Activated naive CD8-positive, alpha-beta T cell treated with anti-CD3 and anti-CD28 coated beads, Interleukin-2, amount 50 U/mL, for 24 hours (primary cell): ENCODE measurements at regions not wholly inside any gene's neighbourhood (a gene's known extent, or its start where the extent isn't known, plus 50 kb on each side); places are given as distances from the start of the nearest gene placed in this dataset.
"Not testable (repeated sequence)": the region's sequence is repeated elsewhere in the genome, so short reads cannot be mapped to it uniquely, and the experiment has no call there.

Experiments
- ATAC-seq: fragments of 150-1000 bp; cut with Tn5 transposase; one replicate; pipeline ENCODE4 v1.10.0; 2021
- DNase-seq: peaks from one replicate; pipeline ENCODE4 v3.0.0; 2021
- H3K27ac Mint-ChIP-seq: one replicate; pipeline ENCODE4 v1.8.0; 2021; ENCODE audit warnings: mild to moderate bottlenecking, mixed read lengths
- H3K27me3 Mint-ChIP-seq: one replicate; pipeline ENCODE4 v1.8.0; 2021; ENCODE audit warnings: mixed read lengths
- H3K36me3 Mint-ChIP-seq: one replicate; pipeline ENCODE4 v1.8.0; 2021; ENCODE audit warnings: low read depth, mixed read lengths
- H3K4me1 Mint-ChIP-seq: one replicate; pipeline ENCODE4 v1.8.0; 2021; ENCODE audit warnings: mixed read lengths
- H3K4me3 Mint-ChIP-seq: one replicate; pipeline ENCODE4 v1.8.0; 2021; ENCODE audit warnings: mild to moderate bottlenecking, moderate library complexity, mixed read lengths
- H3K9me3 Mint-ChIP-seq: one replicate; pipeline ENCODE4 v1.8.0; 2021; ENCODE audit warnings: mixed read lengths

- Mint-ChIP-seq H3K36me3 (no peaks in the 10 kb centered on the region), H3K27ac (no peak overlapping the region), H3K4me3 (no peak overlapping the region), H3K9me3 (no peaks in the 10 kb centered on the region), H3K27me3 (peaks cover 8% of the 10 kb centered on the region), H3K4me1 (no peaks in the 10 kb centered on the region)
- no peak for DNase-seq
- ATAC-seq = no peak
These were observed 58.2 kb downstream of the TMEM270 start for GRCh38 chr7:73918926-73919693.

- H3K36me3 Mint-ChIP-seq = no peaks in the 10 kb centered on the region
- peaks cover 12% of the 10 kb centered on the region for H3K27me3 Mint-ChIP-seq
- no peak for ATAC-seq
- no peak overlapping the region for H3K4me3 Mint-ChIP-seq
- H3K9me3 Mint-ChIP-seq = no peaks in the 10 kb centered on the region
- H3K4me1 Mint-ChIP-seq = no peaks in the 10 kb centered on the region
- H3K27ac Mint-ChIP-seq = no peak overlapping the region
- no peak for DNase-seq
These were observed 58.9 kb downstream of the TMEM270 start for GRCh38 chr7:73919694-73920375.

GRCh38 chr7:73920406-73921134 is 59.6 kb downstream of the TMEM270 start:
- no peak overlapping the region for H3K27ac Mint-ChIP-seq
- no peak for ATAC-seq
- no peaks in the 10 kb centered on the region for H3K4me1 Mint-ChIP-seq
- no peak for DNase-seq
- peaks cover 9% of the 10 kb centered on the region for H3K27me3 Mint-ChIP-seq
- no peak overlapping the region for H3K4me3 Mint-ChIP-seq
- no peaks in the 10 kb centered on the region for H3K36me3 Mint-ChIP-seq
- no peaks in the 10 kb centered on the region for H3K9me3 Mint-ChIP-seq

GRCh38 chr7:73921623-73922528 is 60.9 kb downstream of the TMEM270 start:
- Mint-ChIP-seq H3K4me1 (no peaks in the 10 kb centered on the region), H3K4me3 (no peak overlapping the region), H3K27me3 (peaks cover 8% of the 10 kb centered on the region), H3K36me3 (no peaks in the 10 kb centered on the region), H3K9me3 (no peaks in the 10 kb centered on the region), H3K27ac (no peak overlapping the region)
- DNase-seq (no peak), ATAC-seq (no peak)

GRCh38 chr7:73928644-73929043 is 67.7 kb downstream of the TMEM270 start:
- DNase-seq, H3K4me1 Mint-ChIP-seq, H3K9me3 Mint-ChIP-seq, ATAC-seq, H3K27ac Mint-ChIP-seq, H3K36me3 Mint-ChIP-seq, H3K4me3 Mint-ChIP-seq: not testable (repeated sequence)
- peaks cover 13% of the 10 kb centered on the region for H3K27me3 Mint-ChIP-seq

- H3K4me1 Mint-ChIP-seq = no peaks in the 10 kb centered on the region
- DNase-seq = no peak
- H3K27me3 Mint-ChIP-seq = peaks cover 13% of the 10 kb centered on the region
- no peak overlapping the region for H3K4me3 Mint-ChIP-seq
- no peaks in the 10 kb centered on the region for H3K36me3 Mint-ChIP-seq
- H3K9me3 Mint-ChIP-seq = no peaks in the 10 kb centered on the region
- no peak for ATAC-seq
- H3K27ac Mint-ChIP-seq = no peak overlapping the region
These were observed 70.5 kb downstream of the TMEM270 start for GRCh38 chr7:73931502-73931901.

GRCh38 chr7:73932364-73932763 is 71.4 kb downstream of the TMEM270 start:
- H3K36me3 Mint-ChIP-seq = no peaks in the 10 kb centered on the region
- no peaks in the 10 kb centered on the region for H3K9me3 Mint-ChIP-seq
- H3K27ac Mint-ChIP-seq = no peak overlapping the region
- H3K4me3 Mint-ChIP-seq = no peak overlapping the region
- peaks cover 13% of the 10 kb centered on the region for H3K27me3 Mint-ChIP-seq
- ATAC-seq = no peak
- H3K4me1 Mint-ChIP-seq = no peaks in the 10 kb centered on the region
- DNase-seq = no peak

GRCh38 chr7:73933091-73933490 is 72.1 kb downstream of the TMEM270 start:
- no peaks in the 10 kb centered on the region for H3K36me3 Mint-ChIP-seq
- no peak overlapping the region for H3K4me3 Mint-ChIP-seq
- no peak for DNase-seq
- H3K27ac Mint-ChIP-seq = no peak overlapping the region
- no peaks in the 10 kb centered on the region for H3K9me3 Mint-ChIP-seq
- no peaks in the 10 kb centered on the region for H3K4me1 Mint-ChIP-seq
- no peak for ATAC-seq
- peaks cover 10% of the 10 kb centered on the region for H3K27me3 Mint-ChIP-seq

GRCh38 chr7:73936967-73937366 is 76.0 kb downstream of the TMEM270 start:
- Mint-ChIP-seq H3K36me3 (no peaks in the 10 kb centered on the region), H3K9me3 (peaks cover 9% of the 10 kb centered on the region), H3K27me3 (peaks cover 12% of the 10 kb centered on the region), H3K4me1 (no peaks in the 10 kb centered on the region), H3K4me3 (no peak overlapping the region), H3K27ac (no peak overlapping the region)
- ATAC-seq (no peak), DNase-seq (no peak)

GRCh38 chr7:73937650-73938049 is 76.7 kb downstream of the TMEM270 start:
- not testable (repeated sequence) for H3K36me3 Mint-ChIP-seq, DNase-seq, H3K4me3 Mint-ChIP-seq, H3K9me3 Mint-ChIP-seq, ATAC-seq, H3K4me1 Mint-ChIP-seq, H3K27ac Mint-ChIP-seq
- peaks cover 12% of the 10 kb centered on the region for H3K27me3 Mint-ChIP-seq

GRCh38 chr7:73939528-73939927 is 78.6 kb downstream of the TMEM270 start:
- H3K4me3 Mint-ChIP-seq = no peak overlapping the region
- no peak for ATAC-seq
- no peak overlapping the region for H3K27ac Mint-ChIP-seq
- no peak for DNase-seq
- H3K27me3 Mint-ChIP-seq = peaks cover 10% of the 10 kb centered on the region
- no peaks in the 10 kb centered on the region for H3K36me3 Mint-ChIP-seq
- H3K9me3 Mint-ChIP-seq = peaks cover 9% of the 10 kb centered on the region
- no peaks in the 10 kb centered on the region for H3K4me1 Mint-ChIP-seq

- Mint-ChIP-seq H3K4me3 (no peak overlapping the region), H3K27ac (no peak overlapping the region), H3K4me1 (no peaks in the 10 kb centered on the region)
These were observed 79.8 kb downstream of the TMEM270 start for GRCh38 chr7:73940701-73941238.

GRCh38 chr7:73941836-73942551 is 81.0 kb downstream of the TMEM270 start:
- ATAC-seq (no peak), DNase-seq (no peak)
- no peak overlapping the region for H3K4me3 Mint-ChIP-seq
- H3K27me3 Mint-ChIP-seq = peaks cover 6% of the 10 kb centered on the region
- peaks cover 14% of the 10 kb centered on the region for H3K9me3 Mint-ChIP-seq
- no peaks in the 10 kb centered on the region for H3K4me1 Mint-ChIP-seq
- peaks cover 3% of the 10 kb centered on the region for H3K36me3 Mint-ChIP-seq
- H3K27ac Mint-ChIP-seq = no peak overlapping the region

More at GRCh38 chr7:73940701-73941238, 79.8 kb downstream of the TMEM270 start:
- peaks cover 7% of the 10 kb centered on the region for H3K27me3 Mint-ChIP-seq
- ATAC-seq (no peak), DNase-seq (no peak)
- peaks cover 9% of the 10 kb centered on the region for H3K9me3 Mint-ChIP-seq
- H3K36me3 Mint-ChIP-seq = peaks cover 3% of the 10 kb centered on the region
